Central memory CD8-positive, alpha-beta T cell (primary cell): ENCODE measurements at regions not wholly inside any gene's neighbourhood (a gene's known extent, or its start where the extent isn't known, plus 50 kb on each side); places are given as distances from the start of the nearest gene placed in this dataset.

ENCODE experiments used
- ATAC-seq: fragments of 150-1000 bp; cut with Tn5 transposase; replicated peaks from 2 replicates; pipeline ENCODE4 v1.10.0; 2022; ENCODE audit warnings: mild to moderate bottlenecking, moderate FRiP score, moderate number of reproducible peaks; ENCODE audit not compliant: poor library complexity, severe bottlenecking; ENCODE audit errors: extremely low read depth
- DNase-seq, 2 donors: peaks; one replicate each; pipeline ENCODE4 v3.0.0; 2021; ENCODE audit warnings: low spot score in 2 of 2
- H3K27ac Mint-ChIP-seq: one replicate; pipeline ENCODE4 v1.8.0; 2022; ENCODE audit warnings: low read depth, mild to moderate bottlenecking, moderate library complexity, mixed read lengths
- H3K27me3 Mint-ChIP-seq: one replicate; pipeline ENCODE4 v1.8.0; 2022; ENCODE audit warnings: mixed read lengths
- H3K36me3 Mint-ChIP-seq: one replicate; pipeline ENCODE4 v1.8.0; 2022; ENCODE audit warnings: mild to moderate bottlenecking, moderate library complexity, mixed read lengths; ENCODE audit not compliant: insufficient read depth
- H3K4me1 Mint-ChIP-seq: one replicate; pipeline ENCODE4 v1.8.0; 2022; ENCODE audit warnings: mixed read lengths
- H3K4me3 Mint-ChIP-seq: one replicate; pipeline ENCODE4 v1.8.0; 2022; ENCODE audit warnings: mild to moderate bottlenecking, moderate library complexity, mixed read lengths
- H3K9me3 Mint-ChIP-seq: one replicate; pipeline ENCODE4 v1.8.0; 2022; ENCODE audit warnings: mixed read lengths

GRCh38 chr13:97130190-97130589 is 91.9 kb upstream of the MBNL2 start:
- Mint-ChIP-seq H3K27ac (no peak overlapping the region), H3K9me3 (no peaks in the 10 kb centered on the region), H3K36me3 (peaks cover 1% of the 10 kb centered on the region), H3K27me3 (peaks cover 22% of the 10 kb centered on the region), H3K4me3 (no peak overlapping the region), H3K4me1 (no peaks in the 10 kb centered on the region)
- no peak for DNase-seq
- no peak for ATAC-seq

- no peak overlapping the region for H3K27ac Mint-ChIP-seq
- peaks cover 1% of the 10 kb centered on the region for H3K36me3 Mint-ChIP-seq
- no peaks in the 10 kb centered on the region for H3K4me1 Mint-ChIP-seq
- ATAC-seq: no peak
- no peak for DNase-seq
- peaks cover 9% of the 10 kb centered on the region for H3K27me3 Mint-ChIP-seq
- no peak overlapping the region for H3K4me3 Mint-ChIP-seq
- H3K9me3 Mint-ChIP-seq: no peaks in the 10 kb centered on the region
Observed at GRCh38 chr13:97131447-97131846, 90.7 kb upstream of the MBNL2 start.

- no peak for ATAC-seq
- Mint-ChIP-seq H3K4me1 (no peaks in the 10 kb centered on the region), H3K9me3 (no peaks in the 10 kb centered on the region), H3K27ac (no peak overlapping the region), H3K36me3 (peaks cover 1% of the 10 kb centered on the region), H3K27me3 (no peaks in the 10 kb centered on the region), H3K4me3 (no peak overlapping the region)
- no peak for DNase-seq
Observed at GRCh38 chr13:97133554-97133953, 88.6 kb upstream of the MBNL2 start.

GRCh38 chr13:97133955-97134354 is 88.2 kb upstream of the MBNL2 start:
- peaks cover 1% of the 10 kb centered on the region for H3K36me3 Mint-ChIP-seq
- H3K27me3 Mint-ChIP-seq: no peaks in the 10 kb centered on the region
- H3K4me3 Mint-ChIP-seq: no peak overlapping the region
- no peak for ATAC-seq
- H3K27ac Mint-ChIP-seq: no peak overlapping the region
- H3K4me1 Mint-ChIP-seq: no peaks in the 10 kb centered on the region
- H3K9me3 Mint-ChIP-seq: no peaks in the 10 kb centered on the region
- DNase-seq: no peak

- DNase-seq (no peak), ATAC-seq (no peak)
- no peaks in the 10 kb centered on the region for H3K9me3 Mint-ChIP-seq
- peaks cover 1% of the 10 kb centered on the region for H3K36me3 Mint-ChIP-seq
- no peaks in the 10 kb centered on the region for H3K4me1 Mint-ChIP-seq
- H3K27me3 Mint-ChIP-seq: peaks cover under 1% of the 10 kb centered on the region
- no peak overlapping the region for H3K4me3 Mint-ChIP-seq
- no peak overlapping the region for H3K27ac Mint-ChIP-seq
Observed at GRCh38 chr13:97134364-97135095, 87.6 kb upstream of the MBNL2 start.

GRCh38 chr13:97135883-97136282 is 86.2 kb upstream of the MBNL2 start:
- DNase-seq: no peak
- Mint-ChIP-seq H3K4me1 (no peaks in the 10 kb centered on the region), H3K9me3 (no peaks in the 10 kb centered on the region), H3K36me3 (peaks cover 1% of the 10 kb centered on the region), H3K27me3 (peaks cover 11% of the 10 kb centered on the region), H3K4me3 (no peak overlapping the region), H3K27ac (no peak overlapping the region)
- no peak for ATAC-seq

- peaks cover 14% of the 10 kb centered on the region for H3K27me3 Mint-ChIP-seq
- peaks cover 1% of the 10 kb centered on the region for H3K36me3 Mint-ChIP-seq
- no peak overlapping the region for H3K27ac Mint-ChIP-seq
- DNase-seq (no peak), ATAC-seq (no peak)
- peaks cover under 1% of the 10 kb centered on the region for H3K4me1 Mint-ChIP-seq
- no peak overlapping the region for H3K4me3 Mint-ChIP-seq
- H3K9me3 Mint-ChIP-seq: no peaks in the 10 kb centered on the region
Observed at GRCh38 chr13:97136418-97136817, 85.7 kb upstream of the MBNL2 start.

- Mint-ChIP-seq H3K4me3 (no peak overlapping the region), H3K4me1 (peaks cover 6% of the 10 kb centered on the region), H3K27ac (no peak overlapping the region), H3K36me3 (no peaks in the 10 kb centered on the region), H3K27me3 (peaks cover 30% of the 10 kb centered on the region), H3K9me3 (no peaks in the 10 kb centered on the region)
- ATAC-seq (no peak), DNase-seq (no peak)
Observed at GRCh38 chr13:97139691-97140090, 82.4 kb upstream of the MBNL2 start.

GRCh38 chr13:97140131-97140530 is 82.0 kb upstream of the MBNL2 start:
- Mint-ChIP-seq H3K4me3 (no peak overlapping the region), H3K9me3 (no peaks in the 10 kb centered on the region), H3K36me3 (no peaks in the 10 kb centered on the region), H3K27me3 (peaks cover 30% of the 10 kb centered on the region), H3K27ac (no peak overlapping the region), H3K4me1 (peaks cover 6% of the 10 kb centered on the region)
- ATAC-seq (no peak), DNase-seq (no peak)

GRCh38 chr13:97140611-97141010 is 81.5 kb upstream of the MBNL2 start:
- Mint-ChIP-seq H3K27me3 (peaks cover 30% of the 10 kb centered on the region), H3K27ac (no peak overlapping the region), H3K4me3 (no peak overlapping the region), H3K36me3 (no peaks in the 10 kb centered on the region), H3K9me3 (no peaks in the 10 kb centered on the region), H3K4me1 (peaks cover 6% of the 10 kb centered on the region)
- no peak for ATAC-seq
- no peak for DNase-seq

- H3K4me3 Mint-ChIP-seq: no peak overlapping the region
- H3K27me3 Mint-ChIP-seq: peaks cover 34% of the 10 kb centered on the region
- no peak for ATAC-seq
- no peak for DNase-seq
- no peak overlapping the region for H3K27ac Mint-ChIP-seq
- no peaks in the 10 kb centered on the region for H3K36me3 Mint-ChIP-seq
- H3K4me1 Mint-ChIP-seq: peaks cover 6% of the 10 kb centered on the region
- H3K9me3 Mint-ChIP-seq: no peaks in the 10 kb centered on the region
Observed at GRCh38 chr13:97141097-97141496, 81.0 kb upstream of the MBNL2 start.

- ATAC-seq (no peak), DNase-seq (no peak)
- H3K27me3 Mint-ChIP-seq: peaks cover 39% of the 10 kb centered on the region
- no peaks in the 10 kb centered on the region for H3K36me3 Mint-ChIP-seq
- H3K4me3 Mint-ChIP-seq: no peak overlapping the region
- H3K9me3 Mint-ChIP-seq: no peaks in the 10 kb centered on the region
- peaks cover 6% of the 10 kb centered on the region for H3K4me1 Mint-ChIP-seq
- H3K27ac Mint-ChIP-seq: no peak overlapping the region
Observed at GRCh38 chr13:97141564-97142005, 80.5 kb upstream of the MBNL2 start.

- no peak overlapping the region for H3K4me3 Mint-ChIP-seq
- no peaks in the 10 kb centered on the region for H3K9me3 Mint-ChIP-seq
- peaks cover 6% of the 10 kb centered on the region for H3K4me1 Mint-ChIP-seq
- no peak overlapping the region for H3K27ac Mint-ChIP-seq
- no peaks in the 10 kb centered on the region for H3K36me3 Mint-ChIP-seq
- DNase-seq: no peak
- H3K27me3 Mint-ChIP-seq: peaks cover 48% of the 10 kb centered on the region
- no peak for ATAC-seq
Observed at GRCh38 chr13:97142452-97142851, 79.7 kb upstream of the MBNL2 start.
